ENCODE measurements at regions not wholly inside any gene's neighbourhood (a gene's known extent, or its start where the extent isn't known, plus 50 kb on each side); places are given as distances from the start of the nearest gene placed in this dataset.

DNA sequence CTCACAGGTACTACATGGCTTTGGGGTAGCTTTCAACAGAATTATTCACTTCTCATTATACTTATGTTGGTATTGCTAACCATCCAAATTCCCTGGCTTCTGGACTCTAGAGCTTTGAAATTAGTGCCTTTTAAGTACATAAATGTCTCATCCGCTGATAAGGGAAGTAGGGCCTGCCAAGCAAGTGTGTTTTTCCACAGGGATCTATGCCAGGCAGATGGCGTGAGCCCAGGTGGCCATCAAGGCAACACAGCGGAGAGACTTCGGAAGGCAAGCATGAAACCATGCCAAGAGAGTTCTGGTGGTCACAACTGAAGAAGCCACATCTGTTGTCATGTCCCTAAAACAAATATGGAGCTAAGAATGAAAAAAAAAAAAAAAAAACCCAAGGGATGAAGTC, 503.1 kb upstream of the LCORL start:
- Histone ChIP-seq H3K4me1 (ENCODE audit: control insufficient read depth, extremely low read depth, insufficient read depth, low read length) (no peaks in the 10 kb centered on the region), H3K27ac (ENCODE audit: insufficient read depth, low read depth, low read length) (no peak overlapping the region), H3K9me1 (replicated peaks; ENCODE audit: control insufficient read depth, extremely low read depth, insufficient read depth, low read length) (no peaks in the 10 kb centered on the region), H3K36me3 (ENCODE audit: control insufficient read depth in 2 of 2, extremely low read depth in 1 of 2, insufficient read depth in 2 of 2, low read length in 2 of 2) (no peaks in the 10 kb centered on the region), H4K20me1 (replicated peaks; ENCODE audit: control insufficient read depth, extremely low read depth, insufficient read depth, low read length) (no peaks in the 10 kb centered on the region), H3K9me3 (replicated peaks; ENCODE audit: control insufficient read depth, insufficient read depth, low read length) (no peaks in the 10 kb centered on the region), H2AFZ (ENCODE audit: low read depth, low read length) (no peak overlapping the region), H3K4me3 (replicated peaks in 1 of 3; ENCODE audit: insufficient read depth in 1 of 3, low read depth in 1 of 3, low read length in 3 of 3) (no peak overlapping the region), H3K27me3 (ENCODE audit: control insufficient read depth in 2 of 2, insufficient read depth in 2 of 2, low read length in 2 of 2) (no peaks in the 10 kb centered on the region), H3K79me2 (ENCODE audit: control insufficient read depth, insufficient read depth, low read length) (no peaks in the 10 kb centered on the region), H3K4me2 (ENCODE audit: insufficient read depth, low read length) (no peak overlapping the region), H3K9ac (replicated peaks; ENCODE audit: extremely low read depth, insufficient read depth, low read length) (no peak overlapping the region)
- FAIRE-seq (no peak), DNase-seq (ENCODE audit: low read depth, low spot score) (peak; percentile 67)
- intact Hi-C loops (cut with micrococcal nuclease): no loop called here
- ChIA-PET POLR2A (no interaction called here), CTCF (interaction anchor here (1.0 kb wide), 1 partner anchor 708 kb away, joined by 3 read pairs; no protein-coding TSS in a partner anchor)
- TF ChIP-seq JUN (IDR thresholded peaks at IDR 0.05; ENCODE audit: borderline replicate concordance, insufficient read depth, insufficient read length, low read depth): no peak
- no peak for TF ChIP-seq POLR2AphosphoS5 (IDR thresholded peaks at IDR 0.05; ENCODE audit: insufficient read depth, low read depth, low read length)
- no peak for TF ChIP-seq MYC (IDR thresholded peaks at IDR 0.05; ENCODE audit: low read depth, low read length)
- no peak for TF ChIP-seq EZH2 (IDR thresholded peaks at IDR 0.05; ENCODE audit: borderline replicate concordance, low read depth, low read length, severe bottlenecking)
- no peak for TF ChIP-seq GATA2 (IDR thresholded peaks at IDR 0.05; ENCODE audit: insufficient read depth, insufficient read length, low read depth, low read length)
- no peak for TF ChIP-seq FOS (IDR thresholded peaks at IDR 0.05; ENCODE audit: borderline replicate concordance, insufficient read depth, low read length)
- TF ChIP-seq, protein P1, sequence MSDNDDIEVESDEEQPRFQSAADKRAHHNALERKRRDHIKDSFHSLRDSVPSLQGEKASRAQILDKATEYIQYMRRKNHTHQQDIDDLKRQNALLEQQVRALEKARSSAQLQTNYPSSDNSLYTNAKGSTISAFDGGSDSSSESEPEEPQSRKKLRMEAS (IDR thresholded peaks at IDR 0.05; ENCODE audit: insufficient read depth, insufficient read length): no peak
- TF ChIP-seq CTCF (IDR thresholded peaks at IDR 0.05; ENCODE audit: extremely low read depth in 1 of 2, insufficient read depth in 1 of 2, low read depth in 1 of 2, low read length in 2 of 2): no peak
- TF ChIP-seq POLR2A (IDR thresholded peaks at IDR 0.05; ENCODE audit: low read depth, low read length): no peak
- dilution Hi-C loops (cut with MboI; ENCODE audit: extremely low pct_ligation_motif_present, low sequenced_read_pairs): no loop called here
- no TSS peak for BruUV-seq (replicated peaks)

Data from endothelial cell of umbilical vein (primary cell).